ENCODE measurements at regions not wholly inside any gene's neighbourhood (a gene's known extent, or its start where the extent isn't known, plus 50 kb on each side); places are given as distances from the start of the nearest gene placed in this dataset.

DNA sequence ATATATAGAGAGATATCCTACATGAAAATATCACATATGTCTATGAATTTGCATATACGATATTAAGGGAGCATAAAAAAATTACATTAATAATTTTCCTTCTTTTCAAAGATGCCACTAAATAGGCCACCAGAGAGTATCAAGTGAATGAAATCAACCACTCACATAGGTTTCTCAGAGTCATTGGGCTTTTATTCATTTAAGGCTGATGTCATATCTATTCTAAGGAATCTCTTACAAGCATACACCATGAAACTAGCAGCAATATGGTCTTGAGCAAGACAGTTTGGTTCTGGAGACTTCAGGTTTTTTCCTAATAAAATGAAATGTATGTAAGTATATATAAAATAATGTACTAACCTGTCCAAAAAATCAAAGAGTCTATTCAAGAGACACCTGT is 420.4 kb downstream of the PLA2G4A start:
- no peak for TF ChIP-seq POLR2A (IDR thresholded peaks at IDR 0.05)
- TF ChIP-seq, protein P1, sequence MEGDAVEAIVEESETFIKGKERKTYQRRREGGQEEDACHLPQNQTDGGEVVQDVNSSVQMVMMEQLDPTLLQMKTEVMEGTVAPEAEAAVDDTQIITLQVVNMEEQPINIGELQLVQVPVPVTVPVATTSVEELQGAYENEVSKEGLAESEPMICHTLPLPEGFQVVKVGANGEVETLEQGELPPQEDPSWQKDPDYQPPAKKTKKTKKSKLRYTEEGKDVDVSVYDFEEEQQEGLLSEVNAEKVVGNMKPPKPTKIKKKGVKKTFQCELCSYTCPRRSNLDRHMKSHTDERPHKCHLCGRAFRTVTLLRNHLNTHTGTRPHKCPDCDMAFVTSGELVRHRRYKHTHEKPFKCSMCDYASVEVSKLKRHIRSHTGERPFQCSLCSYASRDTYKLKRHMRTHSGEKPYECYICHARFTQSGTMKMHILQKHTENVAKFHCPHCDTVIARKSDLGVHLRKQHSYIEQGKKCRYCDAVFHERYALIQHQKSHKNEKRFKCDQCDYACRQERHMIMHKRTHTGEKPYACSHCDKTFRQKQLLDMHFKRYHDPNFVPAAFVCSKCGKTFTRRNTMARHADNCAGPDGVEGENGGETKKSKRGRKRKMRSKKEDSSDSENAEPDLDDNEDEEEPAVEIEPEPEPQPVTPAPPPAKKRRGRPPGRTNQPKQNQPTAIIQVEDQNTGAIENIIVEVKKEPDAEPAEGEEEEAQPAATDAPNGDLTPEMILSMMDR (IDR thresholded peaks at IDR 0.05), result no peak
